Ovary (tissue), 7 donors: ENCODE measurements at regions not wholly inside any gene's neighbourhood (a gene's known extent, or its start where the extent isn't known, plus 50 kb on each side); places are given as distances from the start of the nearest gene placed in this dataset.

Experiments
- DNase-seq, 5 donors: peaks; one replicate each; pipeline ENCODE4 v3.0.0-alpha.2; 2019 to 2020
- H3K27ac ChIP-seq, 2 donors: fragments of 200-600 bp; one replicate each; pipeline versions ENCODE4 v1.5.1 to v1.8.0; 2019 to 2022
- H3K27me3 ChIP-seq: fragments of 200-600 bp; one replicate; pipeline ENCODE4 v1.8.0; 2022
- H3K36me3 ChIP-seq: fragments of 200-600 bp; sonication (generic); one replicate; pipeline ENCODE4 v1.5.1; 2019
- H3K4me1 ChIP-seq: one replicate; pipeline ENCODE4 v1.8.1; 2013; ENCODE audit warnings: mild to moderate bottlenecking, moderate library complexity; ENCODE audit not compliant: insufficient read depth
- H3K4me3 ChIP-seq: fragments of 200-600 bp; sonication (generic); one replicate; pipeline ENCODE4 v1.5.1; 2017
- H3K9me3 ChIP-seq, 2 donors: fragments of 200-600 bp in 1 of 2; sonication (generic) in 1 of 2; one replicate each; pipeline versions ENCODE4 v1.5.1 to v1.8.1; 2013 to 2019; ENCODE audit warnings: mild to moderate bottlenecking in 1 of 2, moderate library complexity in 1 of 2
- EP300 ChIP-seq: sonication (generic); formaldehyde crosslinking; IDR thresholded peaks from one replicate; pipeline ENCODE4 v1.6.1; 2017; ENCODE audit warnings: antibody characterized with exemption
- POLR2A ChIP-seq: fragments of 450-650 bp; IDR thresholded peaks from one replicate; pipeline ENCODE4 v1.6.1; 2017; ENCODE audit warnings: antibody characterized with exemption, mild to moderate bottlenecking, moderate library complexity
- WGBS, 3 donors: extraction: QIAGEN DNeasy Blood & Tissue Kit in 1 of 3; methylation state at CpG; one replicate each; pipeline versions ENCODE4 v1.1.5 to v1.1.7; 2013 to 2017; 5-methylcytosine and 5-hydroxymethylcytosine counted together
- intact Hi-C, 4 donors: fragments of 100-400 bp; cut with DNase I; formaldehyde crosslinking; loops; one replicate each; pipeline versions ENCODE4 v1.11.0 to v1.15.1; 2022 to 2023
- TF ChIP-seq, protein P1 (sequence below), 3 donors: fragments of 450-650 bp in 2 of 3; fragments of 200-600 bp in 1 of 3; IDR thresholded peaks; one replicate each; pipeline versions ENCODE4 v1.5.1 to v1.8.0; 2016 to 2022; ENCODE audit warnings: antibody characterized with exemption in 3 of 3, mild to moderate bottlenecking in 1 of 3
- donor health status: DM: no; HTN: no; CAD: no; lungs with moderate emphysema.
- donor health status: DM: no; HTN: no; CAD: no.
- donor health status: Bipolar disorder and iron deficiency.
- donor health status: DM: no; HTN: no; CAD: no.
- donor health status: DM: yes; HTN: yes; CAD: no.

DNA sequence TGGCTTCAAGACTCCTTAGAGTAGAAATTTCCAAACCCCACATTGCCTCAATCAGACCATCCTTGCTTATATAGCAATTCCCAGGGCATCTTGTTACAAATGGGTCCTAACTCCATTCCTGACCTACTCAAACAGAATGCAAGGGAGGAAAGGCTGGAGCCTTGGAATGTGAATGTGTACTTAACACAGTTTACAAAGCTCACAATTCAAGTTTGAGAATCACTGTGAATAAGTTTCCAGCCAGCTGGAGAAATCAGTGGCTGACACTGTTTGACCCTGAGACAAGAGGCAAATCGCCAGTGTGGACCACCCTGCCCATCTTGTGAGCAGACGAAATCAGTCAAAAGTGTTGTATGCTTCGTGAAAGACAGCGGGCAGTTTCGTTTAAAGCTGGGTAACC lies 65.5 kb downstream of the SOWAHC start:
- H3K36me3 ChIP-seq, result no peaks in the 10 kb centered on the region
- no peak for TF ChIP-seq POLR2A
- TF ChIP-seq, protein P1, sequence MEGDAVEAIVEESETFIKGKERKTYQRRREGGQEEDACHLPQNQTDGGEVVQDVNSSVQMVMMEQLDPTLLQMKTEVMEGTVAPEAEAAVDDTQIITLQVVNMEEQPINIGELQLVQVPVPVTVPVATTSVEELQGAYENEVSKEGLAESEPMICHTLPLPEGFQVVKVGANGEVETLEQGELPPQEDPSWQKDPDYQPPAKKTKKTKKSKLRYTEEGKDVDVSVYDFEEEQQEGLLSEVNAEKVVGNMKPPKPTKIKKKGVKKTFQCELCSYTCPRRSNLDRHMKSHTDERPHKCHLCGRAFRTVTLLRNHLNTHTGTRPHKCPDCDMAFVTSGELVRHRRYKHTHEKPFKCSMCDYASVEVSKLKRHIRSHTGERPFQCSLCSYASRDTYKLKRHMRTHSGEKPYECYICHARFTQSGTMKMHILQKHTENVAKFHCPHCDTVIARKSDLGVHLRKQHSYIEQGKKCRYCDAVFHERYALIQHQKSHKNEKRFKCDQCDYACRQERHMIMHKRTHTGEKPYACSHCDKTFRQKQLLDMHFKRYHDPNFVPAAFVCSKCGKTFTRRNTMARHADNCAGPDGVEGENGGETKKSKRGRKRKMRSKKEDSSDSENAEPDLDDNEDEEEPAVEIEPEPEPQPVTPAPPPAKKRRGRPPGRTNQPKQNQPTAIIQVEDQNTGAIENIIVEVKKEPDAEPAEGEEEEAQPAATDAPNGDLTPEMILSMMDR (IDR thresholded peaks at IDR 0.05), result no peak
- DNase-seq, result no peak
- WGBS, 3 donors, result 59 to 67% (median 65%) methylated on average over 5 of the region's 5 CpGs
- no peak overlapping the region for H3K27ac ChIP-seq
- intact Hi-C loops, result no loop called here
- H3K9me3 ChIP-seq, result no peaks in the 10 kb centered on the region
- H3K4me1 ChIP-seq, result peaks cover 3% of the 10 kb centered on the region
- H3K4me3 ChIP-seq, result no peak overlapping the region
- no peaks in the 10 kb centered on the region for H3K27me3 ChIP-seq

DNA sequence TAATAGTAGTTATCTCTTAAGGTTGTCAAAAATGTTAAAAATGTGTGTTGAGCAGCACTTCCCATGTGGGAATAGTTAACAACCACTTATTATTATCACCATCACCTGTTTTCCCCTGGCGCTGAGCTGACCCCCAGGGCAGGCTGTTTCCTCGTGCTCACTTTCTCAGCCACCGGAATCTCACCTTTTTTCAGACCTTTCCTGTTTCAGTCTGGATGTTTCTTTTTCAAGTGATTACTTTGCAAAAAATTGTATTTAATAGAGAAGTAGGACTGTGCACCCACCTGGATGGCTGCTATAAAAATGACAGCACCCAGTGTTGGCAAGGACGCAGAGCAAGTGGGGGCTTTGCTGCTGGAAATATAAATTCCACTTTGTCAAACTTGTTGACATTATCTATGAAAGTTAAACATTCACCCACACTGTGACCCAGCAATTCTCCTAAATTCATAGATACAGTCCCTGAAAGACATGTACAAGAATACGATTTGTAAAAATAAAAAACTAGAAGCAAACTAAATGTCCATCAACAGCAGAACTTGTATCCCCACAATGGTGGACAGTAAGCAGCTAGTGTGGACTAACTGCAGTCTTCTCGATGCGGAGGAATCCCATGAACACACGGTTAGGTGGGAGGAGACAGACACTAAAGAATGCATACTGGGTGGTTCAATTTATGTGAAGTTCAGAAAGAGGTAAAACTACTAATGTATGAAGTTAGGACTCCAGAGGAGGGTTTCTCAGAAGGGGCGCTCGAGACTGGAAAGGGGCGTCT lies 66.5 kb downstream of the SOWAHC start:
- H3K36me3 ChIP-seq, result no peaks in the 10 kb centered on the region
- WGBS, 3 donors, result 66 to 71% (median 67%) methylated on average over 11 of the region's 11 CpGs
- DNase-seq, result no peak
- no peaks in the 10 kb centered on the region for H3K9me3 ChIP-seq
- no peaks in the 10 kb centered on the region for H3K27me3 ChIP-seq
- intact Hi-C loops, result no loop called here
- H3K4me3 ChIP-seq, result no peak overlapping the region
- H3K27ac ChIP-seq, result no peak overlapping the region
- TF ChIP-seq POLR2A, result no peak
- TF ChIP-seq, protein P1 (IDR thresholded peaks at IDR 0.05), result no peak
- H3K4me1 ChIP-seq, result peaks cover 7% of the 10 kb centered on the region

DNA sequence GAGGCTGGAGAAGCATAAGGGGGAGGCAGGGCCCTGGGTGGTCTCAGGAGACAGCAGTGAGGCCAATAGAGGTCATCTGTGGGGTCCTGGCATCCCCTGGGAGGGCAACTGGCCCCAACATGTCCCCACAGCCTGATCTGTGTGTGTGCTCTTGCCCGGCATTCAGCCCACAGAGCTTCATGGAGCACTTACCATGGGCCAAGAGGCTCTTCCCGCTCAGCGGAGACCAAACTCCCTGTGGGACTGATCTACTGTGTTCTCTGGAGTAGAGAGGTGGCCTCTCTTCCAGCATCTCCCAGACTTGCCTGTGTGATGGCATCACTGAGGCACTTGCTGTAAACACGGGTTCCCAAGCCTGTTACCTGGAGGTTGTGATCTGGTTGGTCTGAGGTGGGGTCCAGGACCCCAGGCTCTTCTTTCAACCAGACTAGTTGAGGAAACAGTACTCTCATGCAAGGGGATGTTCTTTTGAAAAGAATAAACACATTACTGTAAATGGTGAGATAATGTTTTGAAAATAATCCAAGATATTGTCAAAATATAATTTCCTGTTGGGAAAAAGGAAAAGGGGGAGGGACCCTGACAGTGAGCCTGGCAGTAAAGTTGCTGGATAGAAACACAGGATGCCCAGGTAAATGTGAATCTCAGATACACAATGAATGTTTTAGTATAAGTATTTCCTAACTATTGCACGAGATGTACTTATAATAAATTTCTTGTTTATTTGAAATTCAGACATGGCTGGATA lies 67.6 kb downstream of the SOWAHC start:
- no peaks in the 10 kb centered on the region for H3K27me3 ChIP-seq
- WGBS, 3 donors, result 78 to 82% (median 82%) methylated on average over 5 of the region's 5 CpGs
- peaks cover 7% of the 10 kb centered on the region for H3K4me1 ChIP-seq
- TF ChIP-seq, protein P1 (IDR thresholded peaks at IDR 0.05), result no peak
- no peak for TF ChIP-seq EP300
- TF ChIP-seq POLR2A, result no peak
- no peak for DNase-seq
- no peak overlapping the region for H3K27ac ChIP-seq
- H3K4me3 ChIP-seq, result no peak overlapping the region
- H3K9me3 ChIP-seq, result no peaks in the 10 kb centered on the region
- H3K36me3 ChIP-seq, result no peaks in the 10 kb centered on the region
- intact Hi-C loops, result no loop called here

DNA sequence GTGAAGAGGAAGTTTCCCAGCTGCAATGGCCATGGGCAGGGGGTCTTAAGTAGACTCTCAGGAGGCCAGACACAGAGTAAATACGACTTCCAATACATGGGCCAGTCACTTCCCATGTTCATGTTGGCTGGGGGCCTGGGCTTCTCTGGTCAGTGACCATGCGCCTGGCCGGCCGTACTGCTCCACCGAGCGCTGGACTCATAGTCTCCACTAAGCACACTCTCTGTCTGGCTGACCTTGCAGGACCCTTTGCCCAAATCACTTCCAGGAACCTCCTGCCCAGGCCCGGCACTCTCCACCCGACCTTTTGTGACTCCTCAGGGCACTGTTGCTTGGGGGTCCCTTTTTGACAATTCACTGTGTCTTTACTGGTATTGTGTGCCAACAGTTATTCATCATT lies 69.3 kb downstream of the SOWAHC start:
- DNase-seq, result no peak
- H3K9me3 ChIP-seq, result no peaks in the 10 kb centered on the region
- H3K4me1 ChIP-seq, result peaks cover 4% of the 10 kb centered on the region
- no peaks in the 10 kb centered on the region for H3K36me3 ChIP-seq
- TF ChIP-seq, protein P1 (IDR thresholded peaks at IDR 0.05), result no peak
- TF ChIP-seq POLR2A, result no peak
- TF ChIP-seq EP300, result no peak
- intact Hi-C loops, result no loop called here
- no peaks in the 10 kb centered on the region for H3K27me3 ChIP-seq
- H3K4me3 ChIP-seq, result no peak overlapping the region
- 87 to 95% (median 91%) methylated on average over 8 of the region's 8 CpGs for WGBS, 3 donors
- H3K27ac ChIP-seq, result no peak overlapping the region
